Mesendoderm (in vitro differentiated cells): ENCODE measurements at regions not wholly inside any gene's neighbourhood (a gene's known extent, or its start where the extent isn't known, plus 50 kb on each side); places are given as distances from the start of the nearest gene placed in this dataset.
"Not testable (repeated sequence)": the region's sequence is repeated elsewhere in the genome, so short reads cannot be mapped to it uniquely, and the experiment has no call there.

ENCODE experiments used
- DNase-seq: peaks from one replicate; pipeline ENCODE4 v3.0.0; 2013
- H2AK5ac ChIP-seq: 2 replicates; pipeline ENCODE4 v1.6.1; 2013; ENCODE audit warnings: low read length, inconsistent platforms
- H2BK120ac ChIP-seq: 2 replicates; pipeline ENCODE4 v1.6.1; 2013; ENCODE audit warnings: low read depth, mild to moderate bottlenecking, low read length, moderate library complexity, mixed read lengths
- H2BK15ac ChIP-seq: replicated peaks from 2 replicates; pipeline ENCODE4 v1.6.1; 2013; ENCODE audit warnings: low read depth, mild to moderate bottlenecking, moderate library complexity
- H2BK5ac ChIP-seq: 2 replicates; pipeline ENCODE4 v1.6.1; 2013; ENCODE audit warnings: low read length, inconsistent platforms
- H3K18ac ChIP-seq: 2 replicates; pipeline ENCODE4 v1.6.1; 2013; ENCODE audit warnings: mild to moderate bottlenecking, low read length, mixed read lengths
- H3K23ac ChIP-seq: one replicate; pipeline ENCODE4 v1.6.1; 2013; ENCODE audit warnings: low read length
- H3K27ac ChIP-seq: 2 replicates; pipeline ENCODE4 v1.5.1; 2013; ENCODE audit warnings: low read depth, mild to moderate bottlenecking, inconsistent platforms, low read length, moderate library complexity
- H3K27me3 ChIP-seq: 2 replicates; pipeline ENCODE4 v1.6.1; 2013; ENCODE audit warnings: low read length, control low read depth, mild to moderate bottlenecking, inconsistent platforms; ENCODE audit not compliant: insufficient read depth, poor library complexity
- H3K36me3 ChIP-seq: 2 replicates; pipeline ENCODE4 v1.6.1; 2013; ENCODE audit warnings: low read length, inconsistent platforms; ENCODE audit not compliant: control insufficient read depth, insufficient read depth
- H3K4ac ChIP-seq: one replicate; pipeline ENCODE4 v1.6.1; 2013; ENCODE audit warnings: low read depth, mild to moderate bottlenecking, low read length, moderate library complexity
- H3K4me1 ChIP-seq: 2 replicates; pipeline ENCODE4 v1.6.1; 2013; ENCODE audit warnings: low read depth, low read length, inconsistent platforms; ENCODE audit not compliant: control insufficient read depth
- H3K4me2 ChIP-seq: 2 replicates; pipeline ENCODE4 v1.6.1; 2013; ENCODE audit warnings: low read length
- H3K4me3 ChIP-seq: 2 replicates; pipeline ENCODE4 v1.5.1; 2013; ENCODE audit warnings: mild to moderate bottlenecking, low read length
- H3K56ac ChIP-seq: one replicate; pipeline ENCODE4 v1.6.1; 2013; ENCODE audit warnings: low read length
- H3K79me1 ChIP-seq: 2 replicates; pipeline ENCODE4 v1.6.1; 2013; ENCODE audit warnings: low read length, inconsistent platforms
- H3K79me2 ChIP-seq: 2 replicates; pipeline ENCODE4 v1.6.1; 2013; ENCODE audit warnings: mild to moderate bottlenecking, low read length; ENCODE audit not compliant: control insufficient read depth, insufficient read depth
- H3K9ac ChIP-seq: 2 replicates; pipeline ENCODE4 v1.6.1; 2013; ENCODE audit warnings: low read length, inconsistent platforms
- H4K5ac ChIP-seq: one replicate; pipeline ENCODE4 v1.6.1; 2013; ENCODE audit warnings: low read length
- H4K8ac ChIP-seq: one replicate; pipeline ENCODE4 v1.6.1; 2013; ENCODE audit warnings: low read depth, mild to moderate bottlenecking, control low read depth, low read length, moderate library complexity
- WGBS: extraction: QIAGEN DNeasy Blood & Tissue Kit; methylation state at CpG from one replicate; pipeline ENCODE4 v1.1.7; 2013; ENCODE audit warnings: low lambda C conversion rate, missing lambda C conversion rate; ENCODE audit not compliant: insufficient coverage; ENCODE audit errors: extremely low coverage; 5-methylcytosine and 5-hydroxymethylcytosine counted together

DNA sequence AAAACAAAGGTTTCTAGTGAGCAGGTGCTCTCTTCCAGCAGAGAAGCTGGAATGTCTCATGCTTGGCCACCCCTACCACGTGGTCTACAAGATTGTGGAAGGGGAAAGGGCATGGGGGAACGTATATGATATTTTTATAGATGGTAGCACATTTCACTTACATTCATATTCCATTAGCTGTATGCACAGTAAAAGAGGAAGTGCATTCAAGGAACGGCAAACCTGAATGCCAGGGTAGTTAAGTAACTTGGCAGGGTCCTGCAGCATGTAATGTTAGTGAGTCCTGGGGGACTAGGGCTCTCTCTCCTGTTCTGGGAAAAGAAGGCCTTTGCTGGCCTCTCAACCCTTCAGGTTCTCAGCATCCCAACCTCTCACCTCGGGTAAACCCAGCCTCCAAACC, 319.5 kb upstream of the NBPF12 start:
- not testable (repeated sequence) for H3K9ac ChIP-seq, H2BK15ac ChIP-seq, H3K56ac ChIP-seq, H3K4me2 ChIP-seq, H2AK5ac ChIP-seq, H3K79me2 ChIP-seq, H3K27ac ChIP-seq, H2BK5ac ChIP-seq, H3K4ac ChIP-seq, H3K18ac ChIP-seq, H4K5ac ChIP-seq, H3K27me3 ChIP-seq, H3K4me3 ChIP-seq, H3K4me1 ChIP-seq, H3K23ac ChIP-seq, H3K79me1 ChIP-seq, H4K8ac ChIP-seq, DNase-seq, H2BK120ac ChIP-seq, H3K36me3 ChIP-seq
- no CpG with 5 or more reads among the region's 4 CpGs for WGBS

- H2AK5ac ChIP-seq, H3K4me2 ChIP-seq, H3K56ac ChIP-seq, H4K5ac ChIP-seq, H3K27me3 ChIP-seq, H3K18ac ChIP-seq, H4K8ac ChIP-seq, H3K79me1 ChIP-seq, H2BK5ac ChIP-seq, H3K36me3 ChIP-seq, H3K79me2 ChIP-seq, H2BK15ac ChIP-seq, H3K4ac ChIP-seq, H3K23ac ChIP-seq, H3K4me1 ChIP-seq, H3K4me3 ChIP-seq, H2BK120ac ChIP-seq, H3K9ac ChIP-seq, DNase-seq, H3K27ac ChIP-seq: not testable (repeated sequence)
Observed at GRCh38 chr1:146604681-146605080, 333.4 kb upstream of the NBPF12 start.

DNA sequence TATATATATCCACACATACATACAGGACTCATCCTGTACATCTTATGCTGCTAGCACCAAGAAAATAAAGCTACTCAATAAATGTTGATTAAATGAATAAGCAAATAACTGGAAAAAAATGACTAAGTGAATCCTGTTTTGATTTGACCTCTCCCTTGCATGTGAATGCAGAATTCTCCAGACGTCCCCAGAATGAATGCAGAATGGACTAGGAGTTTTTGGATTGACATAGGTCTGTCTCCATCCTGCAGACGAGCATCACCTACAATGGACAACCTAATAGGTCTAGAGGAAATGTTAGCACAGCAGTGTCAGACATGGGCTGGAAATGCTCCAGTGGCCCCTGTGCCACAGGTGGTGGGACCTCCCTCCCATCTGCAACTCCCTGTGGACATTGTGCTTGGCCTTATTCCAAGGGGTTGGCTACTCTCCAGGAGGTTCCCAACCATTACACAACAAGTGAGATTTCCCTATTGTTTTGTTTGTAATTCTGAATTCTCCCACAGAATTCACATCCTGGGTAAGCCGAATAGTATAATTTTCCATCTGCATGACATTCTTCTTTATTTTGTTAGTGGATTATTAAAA, 337.3 kb upstream of the NBPF12 start:
- H4K5ac ChIP-seq, H3K36me3 ChIP-seq, H3K18ac ChIP-seq, H3K23ac ChIP-seq, H3K4me1 ChIP-seq, H3K79me2 ChIP-seq, H3K27ac ChIP-seq, H3K56ac ChIP-seq, H4K8ac ChIP-seq, H3K4me2 ChIP-seq, H3K4me3 ChIP-seq, H3K27me3 ChIP-seq, DNase-seq, H3K79me1 ChIP-seq, H3K9ac ChIP-seq, H2BK5ac ChIP-seq, H2BK120ac ChIP-seq, H3K4ac ChIP-seq, H2BK15ac ChIP-seq, H2AK5ac ChIP-seq: not testable (repeated sequence)
- WGBS = no CpG with 5 or more reads among the region's 3 CpGs

GRCh38 chr1:146599906-146600305, 338.2 kb upstream of the NBPF12 start:
- not testable (repeated sequence) for H3K27me3 ChIP-seq, H3K4me2 ChIP-seq, H3K23ac ChIP-seq, H3K4me3 ChIP-seq, H3K79me2 ChIP-seq, H3K9ac ChIP-seq, H2AK5ac ChIP-seq, DNase-seq, H3K4ac ChIP-seq, H3K4me1 ChIP-seq, H3K36me3 ChIP-seq, H2BK5ac ChIP-seq, H3K18ac ChIP-seq, H3K79me1 ChIP-seq, H2BK120ac ChIP-seq, H3K27ac ChIP-seq, H4K8ac ChIP-seq, H4K5ac ChIP-seq, H2BK15ac ChIP-seq, H3K56ac ChIP-seq
- no CpG with 5 or more reads among the region's 3 CpGs for WGBS

- H3K79me1 ChIP-seq, H3K23ac ChIP-seq, H2BK120ac ChIP-seq, H3K4me2 ChIP-seq, H2AK5ac ChIP-seq, H3K27me3 ChIP-seq, H2BK15ac ChIP-seq, H4K5ac ChIP-seq, H3K4me3 ChIP-seq, H3K27ac ChIP-seq, H3K18ac ChIP-seq, H3K9ac ChIP-seq, H3K56ac ChIP-seq, H3K79me2 ChIP-seq, H3K4ac ChIP-seq, H3K4me1 ChIP-seq, DNase-seq, H4K8ac ChIP-seq, H2BK5ac ChIP-seq, H3K36me3 ChIP-seq: not testable (repeated sequence)
- no CpG with 5 or more reads among the region's 1 CpG for WGBS
Observed at GRCh38 chr1:146581229-146581628, 352.4 kb upstream of the NOTCH2NLA start.

DNA sequence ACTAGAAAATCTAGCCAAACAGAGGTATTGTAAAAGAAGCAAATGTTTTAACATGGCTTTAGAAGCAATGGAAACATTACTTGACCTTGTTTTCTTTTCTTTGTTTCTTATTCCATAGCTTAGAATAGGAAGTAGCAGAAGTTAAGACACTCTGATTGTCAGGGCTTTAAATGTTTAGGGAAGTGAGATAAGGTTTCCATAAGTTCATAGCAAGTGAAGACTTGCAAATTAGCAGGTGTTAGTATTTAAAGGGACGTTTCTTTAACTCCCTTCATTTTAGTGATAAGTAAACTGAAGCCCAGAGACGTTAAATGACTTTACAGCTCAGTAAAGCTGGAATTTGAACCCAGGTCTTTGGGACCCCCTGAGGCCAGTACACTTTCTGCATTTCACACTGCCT, 338.7 kb upstream of the NOTCH2NLA start:
- H3K4ac ChIP-seq, H3K79me1 ChIP-seq, H2BK5ac ChIP-seq, H3K56ac ChIP-seq, H3K27me3 ChIP-seq, H3K23ac ChIP-seq, H3K4me2 ChIP-seq, H2BK120ac ChIP-seq, H3K9ac ChIP-seq, H3K4me3 ChIP-seq, H3K27ac ChIP-seq, H3K79me2 ChIP-seq, H3K18ac ChIP-seq, H2BK15ac ChIP-seq, H3K36me3 ChIP-seq, H2AK5ac ChIP-seq, H4K5ac ChIP-seq, H4K8ac ChIP-seq, H3K4me1 ChIP-seq, DNase-seq: not testable (repeated sequence)
- WGBS = no CpG with 5 or more reads among the region's 2 CpGs
